ENCODE measurements at regions not wholly inside any gene's neighbourhood (a gene's known extent, or its start where the extent isn't known, plus 50 kb on each side); places are given as distances from the start of the nearest gene placed in this dataset.

- TF ChIP-seq CTCF (IDR thresholded peaks at IDR 0.05) (no peak), POLR2AphosphoS5 (IDR thresholded peaks at IDR 0.05) (no peak)
Observed at GRCh38 chr1:201688514-201688913, 140.4 kb upstream of the IPO9 start.
